CD8-positive, alpha-beta memory T cell (primary cell): ENCODE measurements at regions not wholly inside any gene's neighbourhood (a gene's known extent, or its start where the extent isn't known, plus 50 kb on each side); places are given as distances from the start of the nearest gene placed in this dataset.
"Not testable (repeated sequence)": the region's sequence is repeated elsewhere in the genome, so short reads cannot be mapped to it uniquely, and the experiment has no call there.

Source experiments
- CTCF ChIA-PET: fragments of 350-600 bp; sonication (Branson Sonifier 250); formaldehyde crosslinking; loops from one replicate; lab custom pipeline; 2021; ENCODE audit warnings: antibody characterized with exemption; lab: Charles Lee
- POLR2A ChIA-PET: fragments of 350-600 bp; sonication (Branson Sonifier 250); formaldehyde crosslinking; loops from one replicate; lab custom pipeline; 2021; ENCODE audit warnings: antibody characterized with exemption; lab: Charles Lee
- DNase-seq, 5 donors: peaks; one replicate each; pipeline versions ENCODE4 v3.0.0 to v3.0.0-alpha.2; 2020 to 2022; ENCODE audit warnings: mixed read lengths in 1 of 5
- H3K27ac ChIP-seq: one replicate; pipeline ENCODE4 v1.7.0; 2013; ENCODE audit warnings: low read depth, mild to moderate bottlenecking, low read length, moderate library complexity
- H3K27me3 ChIP-seq: 2 replicates; pipeline ENCODE4 v1.7.0; 2013; ENCODE audit warnings: low read length, mild to moderate bottlenecking; ENCODE audit not compliant: insufficient read depth, poor library complexity, severe bottlenecking
- H3K36me3 ChIP-seq: 2 replicates; pipeline ENCODE4 v1.7.0; 2013; ENCODE audit warnings: mild to moderate bottlenecking, low read length, moderate library complexity; ENCODE audit not compliant: insufficient read depth
- H3K4me1 ChIP-seq: 2 replicates; pipeline ENCODE4 v1.7.0; 2013; ENCODE audit warnings: mild to moderate bottlenecking, low read length, moderate library complexity; ENCODE audit not compliant: insufficient read depth
- H3K4me3 ChIP-seq: 2 replicates; pipeline ENCODE4 v1.7.0; 2013; ENCODE audit warnings: mild to moderate bottlenecking, low read length
- H3K9me3 ChIP-seq: 2 replicates; pipeline ENCODE4 v1.7.0; 2013; ENCODE audit warnings: mild to moderate bottlenecking, low read length
- H3K27ac Mint-ChIP-seq, 8 donors: one replicate each; pipeline ENCODE4 v1.8.0; 2020 to 2021; ENCODE audit warnings: mixed read lengths in 8 of 8, mild to moderate bottlenecking in 6 of 8, inconsistent platforms in 3 of 8, moderate library complexity in 3 of 8
- H3K27me3 Mint-ChIP-seq, 2 donors: one replicate each; pipeline ENCODE4 v1.8.0; 2020 to 2021; ENCODE audit warnings: mixed read lengths in 2 of 2, mild to moderate bottlenecking in 1 of 2, moderate library complexity in 1 of 2
- H3K36me3 Mint-ChIP-seq, 3 donors: one replicate each; pipeline ENCODE4 v1.8.0; 2020 to 2021; ENCODE audit warnings: mixed read lengths in 3 of 3, inconsistent platforms in 1 of 3, mild to moderate bottlenecking in 1 of 3
- H3K4me1 Mint-ChIP-seq, 3 donors: one replicate each; pipeline ENCODE4 v1.8.0; 2020 to 2021; ENCODE audit warnings: mixed read lengths in 3 of 3, inconsistent platforms in 1 of 3, mild to moderate bottlenecking in 1 of 3
- H3K4me3 Mint-ChIP-seq, 7 donors: one replicate each; pipeline ENCODE4 v1.8.0; 2020 to 2021; ENCODE audit warnings: mixed read lengths in 7 of 7, mild to moderate bottlenecking in 6 of 7, moderate library complexity in 4 of 7, inconsistent platforms in 2 of 7
- H3K9me3 Mint-ChIP-seq, 5 donors: one replicate each; pipeline ENCODE4 v1.8.0; 2020 to 2022; ENCODE audit warnings: mixed read lengths in 5 of 5, mild to moderate bottlenecking in 3 of 5, moderate library complexity in 2 of 5, inconsistent platforms in 1 of 5

DNA sequence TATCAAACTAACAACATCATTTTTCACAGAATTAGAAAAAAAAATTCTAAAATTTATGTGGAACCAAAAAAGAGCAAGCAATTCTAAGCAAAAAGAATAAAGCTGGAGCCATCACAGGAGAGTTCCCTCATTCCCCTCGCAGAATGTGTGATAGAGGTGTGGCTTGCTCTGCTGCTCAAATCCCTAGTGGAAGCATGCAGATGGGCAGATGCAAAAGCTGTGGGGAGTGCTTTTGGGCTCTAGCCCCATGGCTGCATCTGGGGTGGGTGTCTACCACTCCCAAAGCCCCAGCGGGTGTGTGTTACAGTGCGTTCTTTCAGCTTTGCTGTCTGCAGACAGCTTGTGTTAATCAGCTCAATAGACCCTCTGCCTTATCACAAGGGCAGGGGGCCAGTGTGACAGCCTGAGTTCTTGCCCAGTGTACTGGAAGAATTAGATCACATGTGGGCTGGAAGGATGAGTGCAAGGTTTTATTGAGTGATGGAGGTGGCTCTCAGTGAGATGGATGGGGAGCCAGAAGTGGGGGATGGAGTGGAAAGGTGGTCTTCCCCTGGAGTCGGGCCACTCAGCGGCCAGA, 575.9 kb upstream of the LRRN3 start:
- H3K9me3 Mint-ChIP-seq, H3K27me3 ChIP-seq, H3K27ac Mint-ChIP-seq, H3K27ac ChIP-seq, H3K4me1 ChIP-seq, H3K9me3 ChIP-seq, H3K36me3 ChIP-seq, H3K4me3 Mint-ChIP-seq, H3K27me3 Mint-ChIP-seq, DNase-seq, CTCF ChIA-PET, POLR2A ChIA-PET, H3K4me3 ChIP-seq, H3K4me1 Mint-ChIP-seq, H3K36me3 Mint-ChIP-seq: not testable (repeated sequence)

DNA sequence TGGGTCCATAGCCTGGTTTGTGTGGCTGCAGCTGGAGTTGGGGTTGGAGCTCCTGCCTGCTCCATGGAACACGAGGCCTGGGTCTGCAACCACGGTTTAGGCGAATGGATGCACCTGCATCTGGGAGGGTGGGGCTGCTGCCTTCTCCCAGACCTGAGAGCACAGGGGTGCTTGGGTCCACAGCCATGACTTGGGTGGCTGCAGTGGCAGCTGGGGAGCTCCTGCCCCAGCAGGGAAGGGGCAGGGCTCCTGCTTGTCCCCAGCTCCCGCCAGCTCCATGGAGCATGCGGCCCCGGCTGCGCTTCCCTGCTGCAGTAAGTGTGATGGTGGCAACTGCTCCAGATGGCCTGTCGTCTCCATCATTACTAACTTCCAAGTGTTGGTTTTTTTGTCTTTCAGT, 571.1 kb upstream of the LRRN3 start:
- Histone ChIP-seq H3K4me3 (no peak overlapping the region), H3K27ac (no peak overlapping the region), H3K27me3 (no peaks in the 10 kb centered on the region), H3K9me3 (no peaks in the 10 kb centered on the region), H3K36me3 (no peaks in the 10 kb centered on the region), H3K4me1 (no peaks in the 10 kb centered on the region)
- H3K4me3 Mint-ChIP-seq: no peak overlapping the region
- CTCF ChIA-PET: no interaction called here
- no peaks in the 10 kb centered on the region for H3K36me3 Mint-ChIP-seq
- H3K27me3 Mint-ChIP-seq: no peaks in the 10 kb centered on the region
- no peak overlapping the region for H3K27ac Mint-ChIP-seq
- peaks cover 0 to 2% (median 0%) of the 10 kb centered on the region in 5 donors for H3K9me3 Mint-ChIP-seq
- POLR2A ChIA-PET: no interaction called here
- no peaks in the 10 kb centered on the region for H3K4me1 Mint-ChIP-seq
- no peak for DNase-seq

DNA sequence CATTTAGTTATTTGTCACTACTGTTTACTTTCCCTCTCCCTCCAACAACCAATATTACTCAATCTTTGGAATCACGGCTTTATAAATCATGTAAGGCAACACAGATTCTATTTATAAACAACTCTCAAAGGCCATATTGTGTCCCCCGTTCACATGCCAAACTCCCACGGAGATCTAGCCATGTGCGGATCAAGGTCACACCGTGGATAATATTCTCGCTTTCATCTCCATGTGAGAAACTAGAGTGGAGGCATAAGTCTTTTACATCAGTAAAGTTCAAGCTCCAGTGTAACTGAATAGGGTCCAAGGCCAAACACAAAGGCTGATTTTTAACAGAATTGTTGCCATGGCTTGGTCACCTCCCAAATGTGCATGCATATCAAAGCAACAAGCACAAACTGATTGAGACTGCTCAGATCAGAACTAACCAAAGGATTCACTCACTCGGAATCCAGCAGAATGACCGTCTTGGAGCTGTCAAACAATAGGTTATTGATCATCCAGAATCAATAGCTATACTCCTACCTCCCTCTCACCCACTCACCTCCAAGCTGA, 569.5 kb upstream of the LRRN3 start:
- no peak overlapping the region for H3K27ac Mint-ChIP-seq
- H3K36me3 Mint-ChIP-seq: no peaks in the 10 kb centered on the region
- H3K9me3 ChIP-seq: no peaks in the 10 kb centered on the region
- no peak overlapping the region for H3K4me3 ChIP-seq
- no peaks in the 10 kb centered on the region for H3K4me1 ChIP-seq
- no peaks in the 10 kb centered on the region for H3K4me1 Mint-ChIP-seq
- no peak overlapping the region for H3K4me3 Mint-ChIP-seq
- CTCF ChIA-PET: interaction anchor here (1.2 kb wide), 1 partner anchor 9 kb away, joined by 3 read pairs; no protein-coding TSS in a partner anchor
- no peak for DNase-seq
- no peaks in the 10 kb centered on the region for H3K36me3 ChIP-seq
- peaks cover 0 to 3% (median 0%) of the 10 kb centered on the region in 5 donors for H3K9me3 Mint-ChIP-seq
- H3K27me3 Mint-ChIP-seq: peaks cover 0 to 4% of the 10 kb centered on the region in 2 donors
- H3K27me3 ChIP-seq: no peaks in the 10 kb centered on the region
- POLR2A ChIA-PET: no interaction called here
- no peak overlapping the region for H3K27ac ChIP-seq

DNA sequence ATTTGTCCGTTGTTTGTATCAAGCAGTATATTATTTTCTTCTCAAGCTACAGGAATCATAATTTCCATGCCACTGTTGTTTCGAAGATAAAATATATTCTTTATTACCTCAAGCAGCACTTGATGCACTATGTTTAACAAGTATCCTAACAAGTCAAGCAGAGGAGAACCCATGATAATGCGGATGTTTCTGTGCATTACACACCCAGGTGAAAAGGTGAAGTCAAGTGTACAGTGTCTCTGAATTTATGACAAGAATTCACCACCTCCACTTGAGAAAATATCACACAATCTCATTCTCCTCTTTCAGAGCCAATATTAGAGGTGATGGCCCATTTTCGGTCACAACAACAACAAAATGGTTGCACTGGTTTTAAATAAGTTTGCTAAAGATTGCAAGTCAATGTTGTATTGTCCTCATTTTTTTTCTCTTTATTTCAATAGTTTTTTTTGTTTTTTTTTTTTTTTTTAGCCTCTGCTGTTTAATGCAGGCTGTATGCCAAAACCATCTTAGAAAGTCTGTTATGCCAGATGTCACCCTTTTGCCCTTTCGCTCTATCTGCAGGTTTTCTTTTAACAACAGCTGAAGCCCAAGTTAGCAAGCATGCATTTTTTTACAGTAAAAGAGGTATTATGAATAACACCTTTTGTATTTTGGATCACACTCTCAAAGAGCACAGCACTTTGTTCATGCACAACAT, 568.7 kb upstream of the LRRN3 start:
- Mint-ChIP-seq H3K27ac (no peak overlapping the region), H3K9me3 (peaks cover 0 to 3% (median 0%) of the 10 kb centered on the region in 5 donors), H3K4me3 (no peak overlapping the region), H3K36me3 (no peaks in the 10 kb centered on the region), H3K27me3 (peaks cover 0 to 4% of the 10 kb centered on the region in 2 donors), H3K4me1 (no peaks in the 10 kb centered on the region)
- Histone ChIP-seq H3K36me3 (no peaks in the 10 kb centered on the region), H3K27ac (no peak overlapping the region), H3K9me3 (no peaks in the 10 kb centered on the region), H3K4me3 (no peak overlapping the region), H3K4me1 (no peaks in the 10 kb centered on the region), H3K27me3 (no peaks in the 10 kb centered on the region)
- CTCF ChIA-PET: interaction anchor here (1.2 kb wide), 1 partner anchor 8 kb away, joined by 3 read pairs; no protein-coding TSS in a partner anchor
- POLR2A ChIA-PET: no interaction called here
- DNase-seq: no peak

DNA sequence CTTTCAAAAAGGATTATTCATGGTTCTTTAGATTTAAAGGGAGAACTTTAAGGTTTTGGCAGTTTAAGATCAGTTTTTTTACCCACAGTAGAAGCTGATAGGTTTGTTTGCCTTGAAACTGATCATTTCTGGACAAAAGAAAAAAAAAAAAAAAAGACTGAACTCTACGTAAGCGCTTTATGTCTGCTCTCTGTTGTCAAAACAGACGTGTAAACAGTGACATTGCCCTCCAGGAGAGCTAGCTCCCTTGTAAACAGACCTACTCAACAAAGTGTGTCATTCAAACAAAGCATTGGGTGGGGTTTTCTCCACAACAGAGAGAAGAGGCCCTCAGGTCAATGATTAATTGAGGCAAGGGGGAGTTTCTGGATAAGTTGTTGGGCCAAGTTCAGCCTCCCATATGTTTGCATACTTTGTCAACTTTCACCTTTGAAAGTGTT, 568.1 kb upstream of the LRRN3 start:
- Histone ChIP-seq H3K4me3 (no peak overlapping the region), H3K36me3 (no peaks in the 10 kb centered on the region), H3K4me1 (no peaks in the 10 kb centered on the region), H3K27ac (no peak overlapping the region), H3K9me3 (no peaks in the 10 kb centered on the region), H3K27me3 (no peaks in the 10 kb centered on the region)
- no peaks in the 10 kb centered on the region for H3K36me3 Mint-ChIP-seq
- no peak overlapping the region for H3K4me3 Mint-ChIP-seq
- POLR2A ChIA-PET: no interaction called here
- H3K27me3 Mint-ChIP-seq: peaks cover 0 to 4% of the 10 kb centered on the region in 2 donors
- CTCF ChIA-PET: no interaction called here
- H3K27ac Mint-ChIP-seq: no peak overlapping the region
- H3K9me3 Mint-ChIP-seq: peaks cover 0 to 3% (median 0%) of the 10 kb centered on the region in 5 donors
- DNase-seq: no peak
- H3K4me1 Mint-ChIP-seq: no peaks in the 10 kb centered on the region

DNA sequence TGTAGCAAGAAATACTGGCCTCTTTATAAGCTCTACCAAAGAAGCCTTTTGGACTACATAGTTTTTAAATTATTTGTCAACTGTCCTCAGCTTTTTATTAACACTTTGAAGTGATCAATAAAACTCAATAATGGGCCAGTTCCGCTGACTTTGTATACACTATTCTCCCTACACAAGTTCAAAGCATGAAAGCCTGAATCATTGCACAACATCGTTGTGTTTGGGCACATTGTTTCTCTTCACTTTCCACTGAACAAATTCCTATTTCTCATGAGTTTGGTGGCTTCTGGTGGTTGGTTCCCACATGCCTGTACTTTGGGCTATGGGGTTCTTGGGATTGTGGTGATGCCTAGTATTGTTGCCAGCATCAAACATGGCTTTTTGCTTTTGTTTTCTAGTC, 561.8 kb upstream of the LRRN3 start:
- DNase-seq: no peak
- H3K9me3 ChIP-seq: no peaks in the 10 kb centered on the region
- H3K4me1 ChIP-seq: no peaks in the 10 kb centered on the region
- H3K4me1 Mint-ChIP-seq: no peaks in the 10 kb centered on the region
- no peaks in the 10 kb centered on the region for H3K27me3 ChIP-seq
- ChIA-PET POLR2A (no interaction called here), CTCF (no interaction called here)
- no peak overlapping the region for H3K27ac Mint-ChIP-seq
- H3K9me3 Mint-ChIP-seq: peaks cover 0 to 7% (median 0%) of the 10 kb centered on the region in 5 donors
- H3K4me3 Mint-ChIP-seq: no peak overlapping the region
- H3K36me3 ChIP-seq: no peaks in the 10 kb centered on the region
- no peak overlapping the region for H3K4me3 ChIP-seq
- H3K27ac ChIP-seq: no peak overlapping the region
- peaks cover 0 to 5% of the 10 kb centered on the region in 2 donors for H3K27me3 Mint-ChIP-seq
- H3K36me3 Mint-ChIP-seq: no peaks in the 10 kb centered on the region

DNA sequence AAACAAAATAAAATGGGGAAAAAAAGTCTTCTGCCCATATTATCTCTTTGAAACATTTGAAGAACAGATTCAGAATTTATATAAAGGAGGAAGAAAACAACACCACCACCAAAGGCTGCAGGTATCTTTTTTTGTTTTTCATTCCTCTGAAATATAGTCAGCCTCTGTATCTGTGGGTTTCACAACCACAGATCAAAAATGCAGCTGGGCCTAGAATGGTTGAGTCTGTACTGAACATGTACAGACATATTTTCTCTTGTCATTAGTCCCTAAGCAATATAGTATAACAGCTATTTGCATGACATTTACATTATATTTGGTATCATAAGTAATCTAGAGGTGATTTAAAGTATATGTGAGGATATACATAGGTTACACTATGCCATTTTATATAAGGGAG, 559.7 kb upstream of the LRRN3 start:
- no peak for DNase-seq
- H3K4me1 Mint-ChIP-seq: no peaks in the 10 kb centered on the region
- no peak overlapping the region for H3K27ac Mint-ChIP-seq
- no peaks in the 10 kb centered on the region for H3K4me1 ChIP-seq
- no peak overlapping the region for H3K4me3 ChIP-seq
- H3K4me3 Mint-ChIP-seq: no peak overlapping the region
- peaks cover 0 to 7% (median 0%) of the 10 kb centered on the region in 5 donors for H3K9me3 Mint-ChIP-seq
- no peaks in the 10 kb centered on the region for H3K9me3 ChIP-seq
- H3K27me3 ChIP-seq: no peaks in the 10 kb centered on the region
- no peaks in the 10 kb centered on the region for H3K36me3 ChIP-seq
- peaks cover 0 to 1% of the 10 kb centered on the region in 2 donors for H3K27me3 Mint-ChIP-seq
- no peak overlapping the region for H3K27ac ChIP-seq
- ChIA-PET CTCF (no interaction called here), POLR2A (no interaction called here)
- no peaks in the 10 kb centered on the region for H3K36me3 Mint-ChIP-seq

DNA sequence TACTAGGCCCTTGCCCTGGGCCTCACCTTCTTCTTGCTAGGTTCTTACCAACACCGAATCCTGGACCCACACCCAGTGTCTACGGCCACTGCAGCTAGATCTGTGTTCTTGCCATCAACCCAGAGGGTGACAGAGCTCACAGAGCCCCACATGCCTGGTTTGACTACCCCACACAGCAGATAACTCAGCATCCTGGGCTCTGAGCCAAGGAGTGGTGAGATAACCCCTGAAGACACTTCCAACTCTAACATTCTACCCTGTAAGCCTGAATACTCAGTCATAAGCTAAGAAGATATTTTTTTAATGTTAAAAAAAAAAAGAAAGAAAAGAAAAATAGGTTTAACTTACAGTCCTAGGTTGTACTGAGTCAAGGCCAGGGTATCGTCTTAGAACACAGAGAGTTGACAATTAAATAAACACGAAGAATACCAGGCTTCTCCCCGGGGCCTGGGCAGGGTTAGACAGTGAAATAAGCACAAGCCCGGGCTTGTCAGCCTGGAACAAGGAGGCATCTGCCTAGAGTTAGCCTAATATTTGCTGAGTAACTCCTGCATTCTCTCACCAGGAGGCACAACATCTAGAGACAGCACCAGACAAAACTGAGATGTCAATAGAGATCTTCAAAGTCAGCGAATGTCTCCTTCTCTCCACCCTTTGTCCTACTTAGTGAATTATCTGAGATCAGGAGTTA, 556.5 kb upstream of the LRRN3 start:
- peaks cover 0 to 1% of the 10 kb centered on the region in 2 donors for H3K27me3 Mint-ChIP-seq
- no peak overlapping the region for H3K27ac Mint-ChIP-seq
- Histone ChIP-seq H3K27ac (no peak overlapping the region), H3K9me3 (no peaks in the 10 kb centered on the region), H3K4me3 (no peak overlapping the region), H3K36me3 (no peaks in the 10 kb centered on the region), H3K27me3 (no peaks in the 10 kb centered on the region), H3K4me1 (no peaks in the 10 kb centered on the region)
- ChIA-PET CTCF (no interaction called here), POLR2A (no interaction called here)
- H3K4me1 Mint-ChIP-seq: no peaks in the 10 kb centered on the region
- DNase-seq: no peak
- H3K9me3 Mint-ChIP-seq: peaks cover 0 to 5% (median 0%) of the 10 kb centered on the region in 5 donors
- no peak overlapping the region for H3K4me3 Mint-ChIP-seq
- no peaks in the 10 kb centered on the region for H3K36me3 Mint-ChIP-seq
